PFSK-1 (cell line): ENCODE measurements at regions not wholly inside any gene's neighbourhood (a gene's known extent, or its start where the extent isn't known, plus 50 kb on each side); places are given as distances from the start of the nearest gene placed in this dataset.

Experiments used
- FOXP2 ChIP-seq: optimal IDR thresholded peaks from 2 replicates; pipeline ENCODE3; 2011; ENCODE audit warnings: borderline replicate concordance, control low read depth, inconsistent platforms; ENCODE audit not compliant: insufficient read depth; ENCODE audit errors: extremely low read length, extremely low read depth
- POLR2AphosphoS5 ChIP-seq: IDR thresholded peaks from 2 replicates; pipeline ENCODE4 v1.6.1; 2012; ENCODE audit warnings: low read depth, mild to moderate bottlenecking, control low read depth, low read length, moderate library complexity
- REST ChIP-seq, 2 experiments: IDR thresholded peaks; 2 replicates each; pipeline versions ENCODE4 v1.6.1 to v1.8.0; 2011 to 2012; ENCODE audit warnings: low read depth in 2 of 2, low read length in 2 of 2, control low read depth in 1 of 2, inconsistent platforms in 1 of 2, mild to moderate bottlenecking in 1 of 2, moderate library complexity in 1 of 2; ENCODE audit not compliant: insufficient read depth in 1 of 2
- SIN3A ChIP-seq: IDR thresholded peaks from 2 replicates; pipeline ENCODE4 v1.6.1; 2012; ENCODE audit warnings: mild to moderate bottlenecking, low read length, moderate library complexity, borderline replicate concordance; ENCODE audit not compliant: insufficient read depth
- TAF1 ChIP-seq: IDR thresholded peaks from 2 replicates; pipeline ENCODE4 v1.6.1; 2012; ENCODE audit warnings: low read length, control low read depth, borderline replicate concordance; ENCODE audit not compliant: insufficient read depth

DNA sequence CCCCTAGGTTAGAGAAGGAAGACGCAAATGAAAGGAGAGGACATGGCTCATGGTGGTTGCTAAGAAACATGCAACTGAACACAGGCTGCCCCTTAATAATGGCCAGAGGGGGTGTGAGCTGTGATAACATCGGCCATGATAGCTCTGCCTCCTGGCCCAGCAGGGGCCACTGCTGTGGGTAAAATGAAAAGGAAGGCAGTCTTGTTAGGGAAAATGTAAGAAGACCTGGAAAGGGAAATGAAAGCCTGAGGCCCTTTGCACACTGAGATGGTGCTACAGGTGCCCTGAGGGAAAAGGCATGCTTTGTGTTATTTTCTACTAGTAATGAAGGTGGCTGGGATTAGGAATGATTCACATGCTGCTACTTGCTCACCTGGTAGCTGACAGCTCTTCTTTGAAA, 123.6 kb upstream of the MID1 start:
- TF ChIP-seq POLR2AphosphoS5 (no peak), REST (IDR thresholded peaks at IDR 0.05; ENCODE audit: insufficient read depth in 1 of 2, low read depth in 2 of 2, low read length in 2 of 2) (no peak), SIN3A (no peak), TAF1 (no peak), FOXP2 (no peak)
